GM19397 (cell line): ENCODE measurements at regions not wholly inside any gene's neighbourhood (a gene's known extent, or its start where the extent isn't known, plus 50 kb on each side); places are given as distances from the start of the nearest gene placed in this dataset.

Experiments used
- ATAC-seq: cut with Tn5 transposase; IDR thresholded peaks from one replicate; pipeline ENCODE4 v1.9.1; 2021; ENCODE audit warnings: mild to moderate bottlenecking, moderate library complexity; ENCODE audit not compliant: unreplicated experiment

DNA sequence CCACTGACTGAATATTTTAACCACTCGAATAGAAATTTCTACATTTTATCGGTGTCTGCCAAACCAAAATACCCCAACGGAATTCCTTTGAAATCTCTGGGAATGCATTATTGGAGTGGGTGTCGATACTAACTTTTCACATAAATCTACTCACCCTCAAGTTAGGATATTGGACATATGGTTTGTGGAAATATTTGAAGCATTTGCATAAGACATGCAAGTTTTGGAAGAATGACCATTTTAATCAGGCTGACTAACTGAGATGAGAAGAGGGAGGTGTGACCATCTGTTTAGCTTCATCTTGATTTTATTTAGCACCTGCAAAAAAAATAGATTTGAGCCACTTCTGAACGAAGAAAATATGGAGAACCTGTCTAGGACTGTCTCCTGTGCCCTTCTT is 61.2 kb downstream of the KLF6 start:
- ATAC-seq, result no peak

GRCh38 chr10:3720228-3721019 is 64.6 kb downstream of the KLF6 start:
- no peak for ATAC-seq

GRCh38 chr10:3719024-3719843 is 65.8 kb downstream of the KLF6 start:
- ATAC-seq, result no peak

DNA sequence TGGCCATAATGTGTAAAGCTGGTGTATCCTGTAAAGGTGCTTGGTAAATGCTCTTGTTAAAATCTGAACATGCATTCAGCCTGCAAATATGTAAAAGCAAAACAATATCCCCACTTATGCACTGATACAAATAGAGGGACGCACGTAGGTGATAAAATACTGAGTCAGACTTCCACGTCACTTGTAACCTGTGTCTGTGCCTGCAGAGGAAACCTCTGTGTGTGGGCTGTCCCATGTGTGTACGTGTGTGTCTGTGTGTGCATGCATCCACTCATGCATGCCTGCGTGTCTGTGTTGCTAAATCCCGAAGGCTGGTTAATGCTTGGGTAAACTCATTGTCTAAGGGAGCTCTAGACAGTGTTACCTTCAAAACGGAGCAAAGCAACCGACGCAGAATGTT is 68.9 kb downstream of the KLF6 start:
- no peak for ATAC-seq

- ATAC-seq, result no peak
Observed at GRCh38 chr10:3714967-3715366, 70.0 kb downstream of the KLF6 start.

- no peak for ATAC-seq
Observed at GRCh38 chr10:3714531-3714930, 70.5 kb downstream of the KLF6 start.

GRCh38 chr10:3712707-3713106 is 72.3 kb downstream of the KLF6 start:
- no peak for ATAC-seq

DNA sequence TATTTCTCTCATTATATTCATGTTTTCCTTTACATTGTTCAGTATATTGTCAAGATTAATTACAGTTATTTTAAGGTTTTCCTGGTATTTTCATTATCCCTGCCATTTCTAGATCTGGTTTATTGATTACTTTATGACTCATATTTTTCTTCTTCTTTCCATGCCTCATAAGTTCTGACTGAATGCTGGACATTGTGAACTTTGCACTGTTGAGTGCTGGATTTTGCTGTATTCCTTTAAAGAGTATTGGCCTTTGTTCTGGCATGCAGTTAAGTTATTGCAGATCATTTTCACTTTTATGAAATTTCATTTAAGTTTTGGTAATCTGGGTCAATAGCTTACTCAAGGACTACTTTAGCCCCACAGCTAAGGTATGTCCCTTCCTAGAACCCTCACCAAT is 73.1 kb downstream of the KLF6 start:
- ATAC-seq, result no peak

DNA sequence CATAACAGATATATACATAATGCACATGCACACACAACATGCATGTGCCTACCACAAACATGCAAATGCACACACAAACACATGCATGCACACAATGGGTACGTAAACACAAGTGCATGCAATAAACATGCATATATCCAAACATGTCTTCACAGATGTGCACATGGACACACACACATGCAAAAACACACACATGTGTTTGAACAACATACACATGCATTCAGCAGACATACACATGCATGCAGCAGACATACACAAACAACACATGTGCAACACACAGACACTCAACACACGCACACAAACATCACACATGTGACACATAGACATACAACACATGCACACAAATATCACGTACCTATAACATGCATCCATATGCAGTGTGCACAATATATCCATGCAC is 74.2 kb downstream of the KLF6 start:
- no peak for ATAC-seq

GRCh38 chr10:3709456-3710060 is 75.5 kb downstream of the KLF6 start:
- no peak for ATAC-seq

- no peak for ATAC-seq
Observed at GRCh38 chr10:3708852-3709251, 76.2 kb downstream of the KLF6 start.

GRCh38 chr10:3704565-3705325 is 80.3 kb downstream of the KLF6 start:
- ATAC-seq, result no peak

GRCh38 chr10:3702569-3702968 is 82.4 kb downstream of the KLF6 start:
- no peak for ATAC-seq

DNA sequence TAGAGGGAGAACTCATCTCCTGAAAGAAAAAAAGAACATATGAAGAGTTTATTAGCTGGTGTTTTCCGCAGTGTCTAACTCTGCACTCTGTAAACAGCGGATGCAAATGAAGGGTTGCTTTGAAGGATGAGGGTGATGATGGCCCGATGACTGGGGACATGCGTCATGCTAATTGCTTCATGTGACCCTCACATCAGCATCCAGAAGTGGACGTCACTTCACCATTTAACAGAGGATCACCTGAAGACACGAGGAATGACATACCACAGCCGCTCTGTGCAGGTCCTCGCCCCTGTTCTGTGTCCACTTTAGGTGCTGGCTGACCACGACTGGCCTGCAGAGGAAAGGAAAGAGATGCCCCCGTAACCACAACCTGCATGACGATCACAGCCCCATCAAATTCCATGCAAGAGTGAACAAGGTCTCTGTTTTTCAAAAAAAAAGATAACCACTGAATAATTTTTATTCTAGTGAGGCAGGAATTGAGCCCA is 82.9 kb downstream of the KLF6 start:
- ATAC-seq, result no peak

DNA sequence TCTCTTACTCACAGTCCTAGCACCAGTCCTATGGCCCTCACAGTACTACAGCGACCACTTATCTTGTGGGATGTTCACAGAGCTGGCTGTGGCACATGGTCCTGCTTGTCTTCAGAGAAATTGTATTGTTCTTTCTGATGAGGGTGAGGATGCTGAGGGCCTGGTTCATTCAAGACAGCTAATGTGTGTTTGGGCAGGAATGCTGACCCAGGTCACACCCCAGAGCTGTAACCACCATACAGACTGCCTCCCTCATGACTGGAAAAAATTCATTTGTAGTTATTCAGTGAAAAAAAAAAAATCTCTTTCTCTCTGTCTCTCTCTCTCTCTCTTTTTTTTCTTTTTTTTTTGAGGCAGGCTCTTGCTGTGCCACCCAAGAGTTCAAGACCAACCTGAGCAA is 83.5 kb downstream of the KLF6 start:
- no peak for ATAC-seq

DNA sequence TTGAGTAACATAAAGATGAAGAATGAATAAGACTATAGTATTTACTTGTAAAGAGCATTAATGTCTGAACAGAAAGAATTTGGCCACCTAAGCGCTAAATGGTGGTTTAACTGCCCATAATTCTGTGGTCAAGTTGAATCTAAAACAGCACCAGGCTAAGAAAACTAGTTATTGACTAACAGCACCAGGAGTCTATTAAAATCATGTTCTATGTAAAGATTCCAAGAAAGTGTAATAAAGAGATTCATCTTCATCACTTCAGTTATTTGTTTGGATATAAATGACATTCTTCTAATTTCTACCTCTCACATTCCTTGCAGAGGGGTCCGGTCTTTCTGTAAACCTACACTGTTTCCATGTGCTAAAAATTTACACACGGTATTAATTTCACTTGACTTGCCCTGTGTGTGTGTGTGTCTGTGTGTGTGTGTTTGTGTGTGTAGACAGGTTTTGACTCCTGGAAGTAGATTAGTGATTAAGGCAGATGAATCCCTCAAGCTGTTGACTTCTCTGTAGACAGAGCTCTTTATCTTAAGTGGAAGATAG is 84.4 kb downstream of the KLF6 start:
- ATAC-seq, result no peak

DNA sequence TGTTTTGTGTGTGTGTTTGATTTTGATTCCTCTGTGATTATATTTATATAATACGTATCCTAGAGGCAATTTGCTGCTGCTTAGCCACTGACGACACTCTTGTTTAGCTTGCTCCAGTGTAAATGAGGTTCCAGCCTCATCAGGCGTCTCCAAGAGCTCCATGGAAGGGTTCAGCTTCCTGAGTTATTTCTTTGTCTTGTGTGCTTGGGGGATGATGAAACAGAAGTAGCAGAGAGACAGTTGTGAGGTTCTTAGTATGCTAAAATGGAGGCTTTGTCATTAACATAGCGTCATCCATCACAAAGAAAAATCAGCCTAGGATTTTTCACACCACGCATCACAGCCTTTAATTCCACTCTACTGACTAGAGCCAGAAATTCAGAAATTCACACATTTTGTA is 85.1 kb downstream of the KLF6 start:
- no peak for ATAC-seq

GRCh38 chr10:3698312-3698711 is 86.7 kb downstream of the KLF6 start:
- no peak for ATAC-seq

DNA sequence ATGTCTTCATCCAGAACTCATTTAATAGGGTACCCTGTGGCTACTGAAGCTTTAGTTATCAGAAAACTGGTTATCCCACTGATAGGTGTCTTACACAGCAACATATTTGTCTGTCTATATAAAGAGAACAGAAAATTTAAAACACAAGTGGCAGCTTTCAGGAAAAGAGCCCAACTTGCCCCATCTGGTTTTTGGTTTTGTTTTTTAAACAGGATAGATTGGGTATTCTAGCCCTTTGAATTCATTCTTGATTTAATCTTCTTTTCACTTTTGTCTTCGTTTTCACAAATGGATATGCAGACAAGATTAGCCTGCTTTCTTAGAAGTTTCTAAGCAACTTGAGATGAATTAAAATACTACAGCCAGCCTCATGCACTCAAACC is 91.3 kb downstream of the KLF6 start:
- no peak for ATAC-seq

DNA sequence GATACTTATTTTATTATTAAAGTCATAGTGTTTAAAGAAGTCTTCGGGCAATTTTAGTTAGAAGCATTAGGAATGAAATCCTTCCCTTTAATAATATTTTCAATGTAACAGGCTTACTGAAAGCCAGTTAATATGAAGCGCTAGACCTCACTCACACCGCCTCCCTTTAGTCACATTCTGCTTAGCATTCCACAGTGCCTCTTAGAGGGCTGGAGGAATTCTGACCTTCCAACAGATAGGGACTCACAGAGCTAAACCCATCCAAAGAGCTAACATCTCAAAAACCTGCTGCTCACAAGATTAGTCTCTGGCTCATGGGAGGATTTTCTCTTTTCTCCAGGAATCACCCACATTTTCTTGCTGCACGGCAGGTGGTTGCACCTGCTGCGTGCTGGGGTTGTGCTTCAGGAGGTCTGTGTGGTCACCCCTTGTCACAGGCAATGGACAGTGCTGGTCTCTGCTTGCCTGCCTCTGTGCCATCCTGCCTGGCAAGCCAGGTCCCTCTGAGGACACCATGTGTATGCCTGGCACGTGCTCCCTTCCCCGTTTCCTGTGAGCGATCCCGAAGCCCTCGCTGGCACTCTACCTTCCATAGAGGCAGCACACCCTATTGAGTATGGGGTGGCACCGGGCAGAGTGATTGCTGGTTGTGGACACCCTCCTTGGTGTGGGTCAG is 91.8 kb downstream of the KLF6 start:
- ATAC-seq, result no peak
